Stimulated activated CD4-positive, alpha-beta T cell treated with anti-CD3 and anti-CD28 coated beads, TNF-alpha, amount 100 ng/mL, for 24 hours (primary cell): ENCODE measurements at regions not wholly inside any gene's neighbourhood (a gene's known extent, or its start where the extent isn't known, plus 50 kb on each side); places are given as distances from the start of the nearest gene placed in this dataset.

Source experiments
- DNase-seq, 3 experiments: peaks; one replicate each; pipeline ENCODE4 v3.0.0-alpha.2; 2020; ENCODE audit warnings: low read depth in 3 of 3

- DNase-seq: no peak
Measured at GRCh38 chr2:830419-831224, 120.0 kb upstream of the SNTG2 start.

- DNase-seq: no peak
Measured at GRCh38 chr2:829047-829446, 121.6 kb upstream of the SNTG2 start.

- no peak for DNase-seq
Measured at GRCh38 chr2:824954-825353, 125.7 kb upstream of the SNTG2 start.

GRCh38 chr2:824524-824923, 126.1 kb upstream of the SNTG2 start:
- DNase-seq: no peak

- no peak for DNase-seq
Measured at GRCh38 chr2:821546-821945, 129.1 kb upstream of the SNTG2 start.

- DNase-seq: no peak
Measured at GRCh38 chr2:819601-820000, 131.0 kb upstream of the SNTG2 start.

- no peak for DNase-seq
Measured at GRCh38 chr2:819121-819520, 131.5 kb upstream of the SNTG2 start.

- DNase-seq: no peak
Measured at GRCh38 chr2:817336-818015, 133.2 kb upstream of the SNTG2 start.

GRCh38 chr2:816278-816677, 134.4 kb upstream of the SNTG2 start:
- DNase-seq: no peak

GRCh38 chr2:810397-810796, 133.2 kb upstream of the TMEM18 start:
- no peak for DNase-seq

GRCh38 chr2:807300-807699, 130.1 kb upstream of the TMEM18 start:
- no peak for DNase-seq

GRCh38 chr2:805664-806063, 128.5 kb upstream of the TMEM18 start:
- no peak for DNase-seq

GRCh38 chr2:797993-798392, 120.8 kb upstream of the TMEM18 start:
- DNase-seq: no peak

- no peak for DNase-seq
Measured at GRCh38 chr2:797556-797955, 120.3 kb upstream of the TMEM18 start.

- DNase-seq: no peak
Measured at GRCh38 chr2:796141-796985, 119.2 kb upstream of the TMEM18 start.

- no peak for DNase-seq
Measured at GRCh38 chr2:795531-796041, 118.4 kb upstream of the TMEM18 start.

GRCh38 chr2:794554-795241, 117.5 kb upstream of the TMEM18 start:
- DNase-seq: no peak

- no peak for DNase-seq
Measured at GRCh38 chr2:793236-793635, 116.0 kb upstream of the TMEM18 start.

- DNase-seq: no peak
Measured at GRCh38 chr2:792687-793086, 115.5 kb upstream of the TMEM18 start.

GRCh38 chr2:790634-791245, 113.5 kb upstream of the TMEM18 start:
- DNase-seq: no peak

- no peak for DNase-seq
Measured at GRCh38 chr2:790081-790480, 112.9 kb upstream of the TMEM18 start.
